ENCODE measurements at regions not wholly inside any gene's neighbourhood (a gene's known extent, or its start where the extent isn't known, plus 50 kb on each side); places are given as distances from the start of the nearest gene placed in this dataset.

DNA sequence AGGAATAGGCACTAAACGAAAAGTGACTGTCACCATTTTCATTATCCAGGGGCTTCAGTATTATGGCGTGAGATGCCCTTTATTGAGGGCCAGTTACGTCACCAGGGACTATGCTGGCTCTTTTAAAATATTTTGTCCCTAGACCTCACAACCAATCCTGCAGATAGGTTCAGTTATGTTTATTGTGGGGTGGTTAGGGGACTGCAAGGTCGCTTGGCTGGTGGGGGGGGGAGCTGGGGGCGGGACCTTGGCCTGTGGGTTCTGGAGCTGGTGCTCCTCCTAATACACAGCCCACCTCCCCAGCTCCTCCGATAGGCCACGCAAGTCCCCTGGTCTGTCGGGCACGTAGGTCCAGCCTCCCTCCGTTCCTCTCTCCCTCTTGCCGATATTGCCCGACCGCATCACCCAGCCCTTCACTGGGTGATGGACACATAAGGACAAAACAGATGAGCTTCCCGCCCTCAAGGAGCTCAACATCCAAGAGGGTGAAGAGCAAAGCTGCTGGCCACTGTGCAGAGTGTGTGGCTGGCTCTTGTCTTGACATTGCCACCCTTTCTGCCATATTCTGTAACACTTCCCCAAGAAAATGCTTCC is 271.8 kb downstream of the MATN1 start:
- Histone ChIP-seq H3K4me1 (no peaks in the 10 kb centered on the region), H3K4me3 (no peak overlapping the region), H3K27ac (no peak overlapping the region), H3K4me2 (no peak overlapping the region), H3K9me3 (no peaks in the 10 kb centered on the region)
- ATAC-seq (no peak), DNase-seq (ENCODE audit: low read depth in 1 of 2, low spot score in 1 of 2) (no peak), FAIRE-seq (no peak)
- TF ChIP-seq MAFK (IDR thresholded peaks at IDR 0.05; ENCODE audit: partially characterized antibody) (no peak), ZSCAN20 (CRISPR knock-in tag; IDR thresholded peaks at IDR 0.05) (no peak), TP53 (CRISPR knock-in tag; IDR thresholded peaks at IDR 0.05) (no peak), SMC3 (IDR thresholded peaks at IDR 0.05) (no peak), MYC (IDR thresholded peaks at IDR 0.05; ENCODE audit: borderline replicate concordance, low read length) (no peak), ZFP36 (IDR thresholded peaks at IDR 0.05; ENCODE audit: borderline replicate concordance, partially characterized antibody) (no peak), NFE2L2 (conservative IDR thresholded peaks at IDR 0.05; ENCODE audit: low read length) (no peak), RNF2 (IDR thresholded peaks at IDR 0.05; ENCODE audit: borderline replicate concordance, low read depth) (no peak), GATA3 (IDR thresholded peaks at IDR 0.05; ENCODE audit: borderline replicate concordance) (no peak), CEBPB (IDR thresholded peaks at IDR 0.05) (no peak)
- TF ChIP-seq, protein P1, sequence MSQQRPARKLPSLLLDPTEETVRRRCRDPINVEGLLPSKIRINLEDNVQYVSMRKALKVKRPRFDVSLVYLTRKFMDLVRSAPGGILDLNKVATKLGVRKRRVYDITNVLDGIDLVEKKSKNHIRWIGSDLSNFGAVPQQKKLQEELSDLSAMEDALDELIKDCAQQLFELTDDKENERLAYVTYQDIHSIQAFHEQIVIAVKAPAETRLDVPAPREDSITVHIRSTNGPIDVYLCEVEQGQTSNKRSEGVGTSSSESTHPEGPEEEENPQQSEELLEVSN (IDR thresholded peaks at IDR 0.05; ENCODE audit: borderline replicate concordance, low read depth), result no peak
- WGBS (ENCODE audit: missing lambda C conversion rate), result 65% methylated on average over 12 of the region's 14 CpGs
- CTCF ChIA-PET, result interaction anchor here (1.5 kb wide), 1 partner anchor 71 kb away, joined by 4 read pairs; no protein-coding TSS in a partner anchor
- POLR2A ChIA-PET, result no interaction called here

DNA sequence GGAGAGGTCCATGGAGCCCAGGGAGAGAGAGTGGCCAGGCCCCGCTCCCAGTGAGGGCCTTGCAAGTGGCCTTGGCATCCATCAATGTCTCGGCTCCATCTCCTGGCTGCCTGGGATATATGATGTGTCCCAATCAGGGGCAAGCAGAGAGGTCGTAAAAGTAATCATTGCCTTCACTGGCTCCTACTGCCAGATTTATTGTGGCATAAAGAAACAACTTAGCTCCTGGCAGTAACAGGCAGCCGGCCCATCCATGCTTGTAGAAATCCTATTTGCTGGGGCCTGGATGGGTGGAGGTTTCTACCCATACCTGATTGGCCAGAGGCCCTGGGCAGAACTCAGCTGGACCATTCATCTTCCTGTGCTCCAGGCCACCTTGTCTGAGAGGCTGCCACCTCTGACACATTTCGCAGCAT is 272.6 kb downstream of the MATN1 start:
- WGBS (ENCODE audit: missing lambda C conversion rate), result 52% methylated on average over 3 of the region's 5 CpGs
- ChIA-PET CTCF (interaction anchor here (1.5 kb wide), 1 partner anchor 71 kb away, joined by 4 read pairs; no protein-coding TSS in a partner anchor), POLR2A (no interaction called here)
- TF ChIP-seq FOSL2 (IDR thresholded peaks at IDR 0.05), result no peak
- no peak for TF ChIP-seq FOSL2 (CRISPR knock-in tag; IDR thresholded peaks at IDR 0.05)
- TF ChIP-seq, protein P2, sequence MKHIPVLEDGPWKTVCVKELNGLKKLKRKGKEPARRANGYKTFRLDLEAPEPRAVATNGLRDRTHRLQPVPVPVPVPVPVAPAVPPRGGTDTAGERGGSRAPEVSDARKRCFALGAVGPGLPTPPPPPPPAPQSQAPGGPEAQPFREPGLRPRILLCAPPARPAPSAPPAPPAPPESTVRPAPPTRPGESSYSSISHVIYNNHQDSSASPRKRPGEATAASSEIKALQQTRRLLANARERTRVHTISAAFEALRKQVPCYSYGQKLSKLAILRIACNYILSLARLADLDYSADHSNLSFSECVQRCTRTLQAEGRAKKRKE (CRISPR knock-in tag; IDR thresholded peaks at IDR 0.05; ENCODE audit: low read depth), result no peak
- no peak for TF ChIP-seq RCOR1 (IDR thresholded peaks at IDR 0.05; ENCODE audit: low read depth, low read length)
- TF ChIP-seq, protein P3, sequence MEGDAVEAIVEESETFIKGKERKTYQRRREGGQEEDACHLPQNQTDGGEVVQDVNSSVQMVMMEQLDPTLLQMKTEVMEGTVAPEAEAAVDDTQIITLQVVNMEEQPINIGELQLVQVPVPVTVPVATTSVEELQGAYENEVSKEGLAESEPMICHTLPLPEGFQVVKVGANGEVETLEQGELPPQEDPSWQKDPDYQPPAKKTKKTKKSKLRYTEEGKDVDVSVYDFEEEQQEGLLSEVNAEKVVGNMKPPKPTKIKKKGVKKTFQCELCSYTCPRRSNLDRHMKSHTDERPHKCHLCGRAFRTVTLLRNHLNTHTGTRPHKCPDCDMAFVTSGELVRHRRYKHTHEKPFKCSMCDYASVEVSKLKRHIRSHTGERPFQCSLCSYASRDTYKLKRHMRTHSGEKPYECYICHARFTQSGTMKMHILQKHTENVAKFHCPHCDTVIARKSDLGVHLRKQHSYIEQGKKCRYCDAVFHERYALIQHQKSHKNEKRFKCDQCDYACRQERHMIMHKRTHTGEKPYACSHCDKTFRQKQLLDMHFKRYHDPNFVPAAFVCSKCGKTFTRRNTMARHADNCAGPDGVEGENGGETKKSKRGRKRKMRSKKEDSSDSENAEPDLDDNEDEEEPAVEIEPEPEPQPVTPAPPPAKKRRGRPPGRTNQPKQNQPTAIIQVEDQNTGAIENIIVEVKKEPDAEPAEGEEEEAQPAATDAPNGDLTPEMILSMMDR (IDR thresholded peaks at IDR 0.05), result no peak
- no peak for TF ChIP-seq MAZ (IDR thresholded peaks at IDR 0.05; ENCODE audit: borderline replicate concordance, low read depth, low read length)
- TF ChIP-seq EP300 (IDR thresholded peaks at IDR 0.05), result no peak
- TF ChIP-seq, protein P4, sequence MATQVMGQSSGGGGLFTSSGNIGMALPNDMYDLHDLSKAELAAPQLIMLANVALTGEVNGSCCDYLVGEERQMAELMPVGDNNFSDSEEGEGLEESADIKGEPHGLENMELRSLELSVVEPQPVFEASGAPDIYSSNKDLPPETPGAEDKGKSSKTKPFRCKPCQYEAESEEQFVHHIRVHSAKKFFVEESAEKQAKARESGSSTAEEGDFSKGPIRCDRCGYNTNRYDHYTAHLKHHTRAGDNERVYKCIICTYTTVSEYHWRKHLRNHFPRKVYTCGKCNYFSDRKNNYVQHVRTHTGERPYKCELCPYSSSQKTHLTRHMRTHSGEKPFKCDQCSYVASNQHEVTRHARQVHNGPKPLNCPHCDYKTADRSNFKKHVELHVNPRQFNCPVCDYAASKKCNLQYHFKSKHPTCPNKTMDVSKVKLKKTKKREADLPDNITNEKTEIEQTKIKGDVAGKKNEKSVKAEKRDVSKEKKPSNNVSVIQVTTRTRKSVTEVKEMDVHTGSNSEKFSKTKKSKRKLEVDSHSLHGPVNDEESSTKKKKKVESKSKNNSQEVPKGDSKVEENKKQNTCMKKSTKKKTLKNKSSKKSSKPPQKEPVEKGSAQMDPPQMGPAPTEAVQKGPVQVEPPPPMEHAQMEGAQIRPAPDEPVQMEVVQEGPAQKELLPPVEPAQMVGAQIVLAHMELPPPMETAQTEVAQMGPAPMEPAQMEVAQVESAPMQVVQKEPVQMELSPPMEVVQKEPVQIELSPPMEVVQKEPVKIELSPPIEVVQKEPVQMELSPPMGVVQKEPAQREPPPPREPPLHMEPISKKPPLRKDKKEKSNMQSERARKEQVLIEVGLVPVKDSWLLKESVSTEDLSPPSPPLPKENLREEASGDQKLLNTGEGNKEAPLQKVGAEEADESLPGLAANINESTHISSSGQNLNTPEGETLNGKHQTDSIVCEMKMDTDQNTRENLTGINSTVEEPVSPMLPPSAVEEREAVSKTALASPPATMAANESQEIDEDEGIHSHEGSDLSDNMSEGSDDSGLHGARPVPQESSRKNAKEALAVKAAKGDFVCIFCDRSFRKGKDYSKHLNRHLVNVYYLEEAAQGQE (IDR thresholded peaks at IDR 0.05), result no peak
- no peak for TF ChIP-seq BHLHE40 (IDR thresholded peaks at IDR 0.05; ENCODE audit: low read depth, low read length)
- no peak for TF ChIP-seq POLR2AphosphoS2 (conservative IDR thresholded peaks at IDR 0.05; ENCODE audit: low read length)
- no peak for TF ChIP-seq MAFK (IDR thresholded peaks at IDR 0.05; ENCODE audit: partially characterized antibody)
- TF ChIP-seq RFX5 (IDR thresholded peaks at IDR 0.05), result no peak
- TF ChIP-seq, protein P5, sequence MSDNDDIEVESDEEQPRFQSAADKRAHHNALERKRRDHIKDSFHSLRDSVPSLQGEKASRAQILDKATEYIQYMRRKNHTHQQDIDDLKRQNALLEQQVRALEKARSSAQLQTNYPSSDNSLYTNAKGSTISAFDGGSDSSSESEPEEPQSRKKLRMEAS (IDR thresholded peaks at IDR 0.05), result no peak
- no peak for TF ChIP-seq CEBPB (IDR thresholded peaks at IDR 0.05)
- TF ChIP-seq, protein P6, sequence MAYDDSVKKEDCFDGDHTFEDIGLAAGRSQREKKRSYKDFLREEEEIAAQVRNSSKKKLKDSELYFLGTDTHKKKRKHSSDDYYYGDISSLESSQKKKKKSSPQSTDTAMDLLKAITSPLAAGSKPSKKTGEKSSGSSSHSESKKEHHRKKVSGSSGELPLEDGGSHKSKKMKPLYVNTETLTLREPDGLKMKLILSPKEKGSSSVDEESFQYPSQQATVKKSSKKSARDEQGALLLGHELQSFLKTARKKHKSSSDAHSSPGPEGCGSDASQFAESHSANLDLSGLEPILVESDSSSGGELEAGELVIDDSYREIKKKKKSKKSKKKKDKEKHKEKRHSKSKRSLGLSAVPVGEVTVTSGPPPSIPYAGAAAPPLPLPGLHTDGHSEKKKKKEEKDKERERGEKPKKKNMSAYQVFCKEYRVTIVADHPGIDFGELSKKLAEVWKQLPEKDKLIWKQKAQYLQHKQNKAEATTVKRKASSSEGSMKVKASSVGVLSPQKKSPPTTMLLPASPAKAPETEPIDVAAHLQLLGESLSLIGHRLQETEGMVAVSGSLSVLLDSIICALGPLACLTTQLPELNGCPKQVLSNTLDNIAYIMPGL (CRISPR knock-in tag; IDR thresholded peaks at IDR 0.05; ENCODE audit: borderline replicate concordance), result no peak
- no peak for TF ChIP-seq RAD21 (conservative IDR thresholded peaks at IDR 0.05 in 1 of 2, IDR thresholded peaks at IDR 0.05 in 1 of 2)
- TF ChIP-seq GATA3 (IDR thresholded peaks at IDR 0.05; ENCODE audit: borderline replicate concordance), result no peak
- TF ChIP-seq FOXS1 (CRISPR knock-in tag; IDR thresholded peaks at IDR 0.05), result no peak
- no peak for TF ChIP-seq ZC3H11A (IDR thresholded peaks at IDR 0.05)
- TF ChIP-seq KDM1A (IDR thresholded peaks at IDR 0.05; ENCODE audit: low read depth), result no peak
- no peak overlapping the region for H3K4me3 ChIP-seq
- H3K9me3 ChIP-seq, result no peaks in the 10 kb centered on the region
- no peak overlapping the region for H3K4me2 ChIP-seq
- DNase-seq (ENCODE audit: low read depth in 1 of 2, low spot score in 1 of 2) (no peak), FAIRE-seq (no peak), ATAC-seq (no peak)
- no peak overlapping the region for H3K27ac ChIP-seq
- no peaks in the 10 kb centered on the region for H3K4me1 ChIP-seq
